Adrenal gland (tissue), 9 donors: ENCODE measurements at regions not wholly inside any gene's neighbourhood (a gene's known extent, or its start where the extent isn't known, plus 50 kb on each side); places are given as distances from the start of the nearest gene placed in this dataset.

Experiments used
- DNase-seq, 7 donors: peaks; one replicate each; pipeline ENCODE4 v3.0.0-alpha.2; 2019 to 2020
- H3K27ac ChIP-seq, 5 donors: fragments of 200-600 bp; sonication (generic) in 4 of 5; 1 replicate in 3 of 5; 2 replicates in 2 of 5; pipeline versions ENCODE4 v1.5.1 to v1.8.0; 2016 to 2020; ENCODE audit warnings: mild to moderate bottlenecking in 1 of 5
- H3K27me3 ChIP-seq: fragments of 200-600 bp; 2 replicates; pipeline ENCODE4 v1.8.0; 2021
- H3K36me3 ChIP-seq, 2 donors: fragments of 200-600 bp; replicated peaks in 1 of 2; 1 replicate in 1 of 2; 2 replicates in 1 of 2; pipeline versions ENCODE4 v1.5.1 to v1.8.0; 2018 to 2022
- H3K4me1 ChIP-seq, 2 donors: fragments of 200-600 bp; replicated peaks in 1 of 2; 1 replicate in 1 of 2; 2 replicates in 1 of 2; pipeline versions ENCODE4 v1.5.1 to v1.8.0; 2018 to 2021
- H3K4me3 ChIP-seq, 4 donors: fragments of 200-600 bp; sonication (generic) in 3 of 4; one replicate each; pipeline ENCODE4 v1.5.1; 2016 to 2018
- H3K9me3 ChIP-seq, 3 donors: fragments of 200-600 bp; sonication (generic) in 1 of 3; replicated peaks in 1 of 3; 1 replicate in 2 of 3; 2 replicates in 1 of 3; pipeline versions ENCODE4 v1.5.1 to v1.8.0; 2016 to 2021
- POLR2A ChIP-seq, 2 donors: fragments of 450-650 bp; IDR thresholded peaks; one replicate each; pipeline ENCODE4 v1.6.1; 2017; ENCODE audit warnings: antibody characterized with exemption in 2 of 2, mild to moderate bottlenecking in 2 of 2, moderate library complexity in 1 of 2
- WGBS, 4 donors: extraction: QIAGEN DNeasy Blood & Tissue Kit in 2 of 4; methylation state at CpG; one replicate each; pipeline versions ENCODE4 v1.1.5 to v1.1.7; 2013 to 2017; 5-methylcytosine and 5-hydroxymethylcytosine counted together
- intact Hi-C, 2 donors: fragments of 100-400 bp; cut with DNase I; formaldehyde crosslinking; loops; one replicate each; pipeline versions ENCODE4 v1.14.1 to v1.15.0; 2022 to 2023
- TF ChIP-seq, protein P1 (sequence below), 6 experiments: fragments of 450-650 bp in 4 of 6; fragments of 200-600 bp in 2 of 6; sonication (generic) in 1 of 6; IDR thresholded peaks; 1 replicate in 5 of 6; 2 replicates in 1 of 6; pipeline versions ENCODE4 v1.5.1 to v1.8.0; 2016 to 2021; ENCODE audit warnings: antibody characterized with exemption in 6 of 6, mild to moderate bottlenecking in 2 of 6, moderate library complexity in 1 of 6
- donor health status: healthy with polysubstance abuse.
- donor health status: Bipolar disorder and iron deficiency.
- donor health status: DM: yes; HTN: yes; CAD: no.
- donor health status: DM: no; HTN: no; CAD: no.
- donor health status: DM: no; HTN: no; CAD: no.

DNA sequence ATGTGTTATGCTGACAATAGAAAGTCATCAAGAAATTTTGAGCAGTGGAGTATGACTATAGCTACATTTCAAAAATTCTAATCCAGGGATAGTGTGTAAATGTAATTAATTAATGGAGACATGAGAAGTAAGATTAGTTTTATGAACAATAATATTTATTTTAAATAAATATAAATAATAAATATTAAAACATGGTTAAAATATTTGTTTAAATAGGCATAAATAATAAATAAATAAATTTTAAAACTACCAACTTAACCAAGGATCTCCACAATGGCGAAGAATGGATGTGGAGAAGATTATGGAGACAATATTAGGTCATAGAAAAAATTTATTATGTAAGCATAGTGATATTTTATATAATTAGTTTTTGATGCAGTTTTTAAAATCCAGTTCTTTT lies 588.2 kb upstream of the NOVA1 start:
- Histone ChIP-seq H3K4me1 (no peaks in the 10 kb centered on the region), H3K27me3 (no peaks in the 10 kb centered on the region), H3K4me3 (no peak overlapping the region), H3K27ac (no peak overlapping the region), H3K9me3 (no peaks in the 10 kb centered on the region), H3K36me3 (no peaks in the 10 kb centered on the region)
- intact Hi-C loops: no loop called here
- no peak for DNase-seq
- TF ChIP-seq POLR2A (IDR thresholded peaks at IDR 0.05): no peak
- TF ChIP-seq, protein P1, sequence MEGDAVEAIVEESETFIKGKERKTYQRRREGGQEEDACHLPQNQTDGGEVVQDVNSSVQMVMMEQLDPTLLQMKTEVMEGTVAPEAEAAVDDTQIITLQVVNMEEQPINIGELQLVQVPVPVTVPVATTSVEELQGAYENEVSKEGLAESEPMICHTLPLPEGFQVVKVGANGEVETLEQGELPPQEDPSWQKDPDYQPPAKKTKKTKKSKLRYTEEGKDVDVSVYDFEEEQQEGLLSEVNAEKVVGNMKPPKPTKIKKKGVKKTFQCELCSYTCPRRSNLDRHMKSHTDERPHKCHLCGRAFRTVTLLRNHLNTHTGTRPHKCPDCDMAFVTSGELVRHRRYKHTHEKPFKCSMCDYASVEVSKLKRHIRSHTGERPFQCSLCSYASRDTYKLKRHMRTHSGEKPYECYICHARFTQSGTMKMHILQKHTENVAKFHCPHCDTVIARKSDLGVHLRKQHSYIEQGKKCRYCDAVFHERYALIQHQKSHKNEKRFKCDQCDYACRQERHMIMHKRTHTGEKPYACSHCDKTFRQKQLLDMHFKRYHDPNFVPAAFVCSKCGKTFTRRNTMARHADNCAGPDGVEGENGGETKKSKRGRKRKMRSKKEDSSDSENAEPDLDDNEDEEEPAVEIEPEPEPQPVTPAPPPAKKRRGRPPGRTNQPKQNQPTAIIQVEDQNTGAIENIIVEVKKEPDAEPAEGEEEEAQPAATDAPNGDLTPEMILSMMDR (IDR thresholded peaks at IDR 0.05): no peak
- 81 to 95% (median 90%) methylated on average over 1 of the region's 1 CpG for whole genome bisulfite sequencing, 4 donors

DNA sequence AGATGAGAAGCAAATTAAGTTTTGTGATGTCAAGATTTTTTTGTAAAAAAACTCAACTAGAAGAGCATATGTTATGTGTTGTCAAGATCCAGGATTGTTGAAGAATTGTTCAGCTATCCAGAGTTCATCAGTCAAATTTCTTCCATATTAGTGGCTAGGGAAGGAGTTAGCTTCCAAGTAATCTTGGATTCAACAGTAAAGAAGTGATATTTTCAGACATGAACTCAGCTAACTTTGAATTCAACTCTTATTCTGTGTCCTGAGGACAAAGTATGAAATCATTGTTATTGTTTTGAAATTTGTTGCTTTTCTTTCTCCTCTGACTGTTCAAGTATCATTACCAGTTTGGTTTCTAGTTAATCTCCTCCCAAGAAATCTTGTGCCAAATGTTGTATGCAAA lies 589.3 kb upstream of the NOVA1 start:
- Histone ChIP-seq H3K27me3 (no peaks in the 10 kb centered on the region), H3K4me3 (no peak overlapping the region), H3K36me3 (no peaks in the 10 kb centered on the region), H3K27ac (no peak overlapping the region), H3K4me1 (no peaks in the 10 kb centered on the region), H3K9me3 (no peaks in the 10 kb centered on the region)
- DNase-seq: no peak
- intact Hi-C loops: no loop called here
- TF ChIP-seq, protein P1 (IDR thresholded peaks at IDR 0.05): no peak
- TF ChIP-seq POLR2A (IDR thresholded peaks at IDR 0.05): no peak

DNA sequence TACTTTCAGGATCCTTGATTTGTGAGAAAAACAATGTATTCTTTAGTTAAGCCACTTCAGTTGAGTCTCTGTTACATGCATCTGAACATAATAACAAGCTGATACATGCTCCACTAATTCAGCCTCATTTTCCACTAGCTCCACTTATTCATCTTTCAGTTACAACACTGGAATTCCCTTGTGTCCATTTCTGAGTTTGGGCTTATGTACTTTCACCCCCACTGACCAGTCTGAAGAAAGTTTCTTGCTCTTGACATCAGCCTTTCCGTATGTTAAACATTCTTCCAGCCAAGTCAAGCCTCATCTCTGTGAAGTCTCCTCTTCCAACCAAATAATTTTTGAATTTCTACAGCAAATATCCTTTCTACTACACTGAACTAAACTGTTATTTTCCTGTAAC lies 592.5 kb upstream of the NOVA1 start:
- Histone ChIP-seq H3K9me3 (no peaks in the 10 kb centered on the region), H3K4me3 (no peak overlapping the region), H3K36me3 (no peaks in the 10 kb centered on the region), H3K27me3 (no peaks in the 10 kb centered on the region), H3K27ac (no peak overlapping the region), H3K4me1 (no peaks in the 10 kb centered on the region)
- intact Hi-C loops: no loop called here
- TF ChIP-seq, protein P1 (IDR thresholded peaks at IDR 0.05): no peak
- no peak for TF ChIP-seq POLR2A (IDR thresholded peaks at IDR 0.05)
- WGBS, 4 donors: 2 to 71% (median 58%) methylated on average over 1 of the region's 1 CpG
- DNase-seq: no peak

DNA sequence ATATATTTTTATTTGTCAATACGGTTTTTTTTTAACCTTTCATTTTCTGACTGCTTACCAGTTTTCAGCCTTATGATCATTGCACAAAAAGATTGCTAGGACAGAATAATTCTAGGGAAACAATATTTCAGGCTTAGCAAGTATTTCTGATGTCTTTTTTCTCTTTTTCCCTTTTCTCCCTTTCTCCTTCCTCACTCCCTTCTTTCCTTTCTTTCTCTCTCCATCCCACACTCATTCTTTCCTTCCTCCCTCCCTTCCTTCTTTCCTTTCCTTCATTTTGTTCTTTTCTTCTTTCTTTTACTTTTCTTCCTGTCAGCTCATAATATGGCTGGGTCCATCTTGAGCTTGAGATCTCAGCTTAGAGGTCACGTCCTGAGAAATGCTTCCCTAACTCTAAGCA lies 601.4 kb upstream of the NOVA1 start:
- DNase-seq: no peak
- no peaks in the 10 kb centered on the region for H3K27me3 ChIP-seq
- H3K9me3 ChIP-seq: no peaks in the 10 kb centered on the region
- 34 to 83% (median 68%) methylated on average over 1 to 2 of the region's 2 CpGs for WGBS, 4 donors
- H3K4me1 ChIP-seq: no peaks in the 10 kb centered on the region
- TF ChIP-seq, protein P1 (IDR thresholded peaks at IDR 0.05): no peak
- no peak overlapping the region for H3K27ac ChIP-seq
- H3K4me3 ChIP-seq: no peak overlapping the region
- H3K36me3 ChIP-seq: no peaks in the 10 kb centered on the region
- intact Hi-C loops: no loop called here
